Gastrocnemius medialis (tissue), 4 donors: ENCODE measurements at regions not wholly inside any gene's neighbourhood (a gene's known extent, or its start where the extent isn't known, plus 50 kb on each side); places are given as distances from the start of the nearest gene placed in this dataset.

Source experiments
- POLR2A ChIP-seq, 2 donors: fragments of 450-650 bp; IDR thresholded peaks; one replicate each; pipeline ENCODE4 v1.6.1; 2017; ENCODE audit warnings: antibody characterized with exemption in 2 of 2, mild to moderate bottlenecking in 2 of 2, moderate library complexity in 2 of 2
- TF ChIP-seq, protein P1 (sequence below), 5 experiments: fragments of 450-650 bp in 3 of 5; fragments of 200-600 bp in 2 of 5; sonication (generic) in 2 of 5; IDR thresholded peaks in 4 of 5; conservative IDR thresholded peaks in 1 of 5; 1 replicate in 4 of 5; 2 replicates in 1 of 5; pipeline ENCODE4 v1.5.1; 2016 to 2019; ENCODE audit warnings: antibody characterized with exemption in 5 of 5, mild to moderate bottlenecking in 3 of 5, moderate library complexity in 3 of 5

DNA sequence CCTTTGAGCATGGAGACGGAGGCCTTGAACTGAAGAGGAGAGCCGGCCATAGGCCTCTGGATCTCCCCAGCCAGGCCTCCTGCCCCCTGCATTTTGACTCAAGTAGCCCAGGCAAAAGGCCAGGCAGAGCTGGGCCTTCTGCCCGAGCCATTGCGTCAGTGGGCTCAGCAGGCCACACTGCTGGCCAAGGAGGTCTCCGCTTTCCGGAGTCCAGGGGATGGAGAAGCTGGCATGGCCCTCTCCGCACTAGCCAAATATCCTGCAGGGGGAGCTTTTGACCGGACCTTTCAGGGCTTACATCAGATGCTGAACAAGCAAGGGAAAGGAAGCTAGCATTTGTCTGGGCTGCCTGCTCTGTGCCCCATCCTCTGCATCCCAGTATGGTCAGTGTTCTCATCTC is 386.8 kb downstream of the TRIM36 start:
- TF ChIP-seq, protein P1, sequence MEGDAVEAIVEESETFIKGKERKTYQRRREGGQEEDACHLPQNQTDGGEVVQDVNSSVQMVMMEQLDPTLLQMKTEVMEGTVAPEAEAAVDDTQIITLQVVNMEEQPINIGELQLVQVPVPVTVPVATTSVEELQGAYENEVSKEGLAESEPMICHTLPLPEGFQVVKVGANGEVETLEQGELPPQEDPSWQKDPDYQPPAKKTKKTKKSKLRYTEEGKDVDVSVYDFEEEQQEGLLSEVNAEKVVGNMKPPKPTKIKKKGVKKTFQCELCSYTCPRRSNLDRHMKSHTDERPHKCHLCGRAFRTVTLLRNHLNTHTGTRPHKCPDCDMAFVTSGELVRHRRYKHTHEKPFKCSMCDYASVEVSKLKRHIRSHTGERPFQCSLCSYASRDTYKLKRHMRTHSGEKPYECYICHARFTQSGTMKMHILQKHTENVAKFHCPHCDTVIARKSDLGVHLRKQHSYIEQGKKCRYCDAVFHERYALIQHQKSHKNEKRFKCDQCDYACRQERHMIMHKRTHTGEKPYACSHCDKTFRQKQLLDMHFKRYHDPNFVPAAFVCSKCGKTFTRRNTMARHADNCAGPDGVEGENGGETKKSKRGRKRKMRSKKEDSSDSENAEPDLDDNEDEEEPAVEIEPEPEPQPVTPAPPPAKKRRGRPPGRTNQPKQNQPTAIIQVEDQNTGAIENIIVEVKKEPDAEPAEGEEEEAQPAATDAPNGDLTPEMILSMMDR (IDR thresholded peaks at IDR 0.05 in 4 of 5, conservative IDR thresholded peaks at IDR 0.05 in 1 of 5): no peak
- TF ChIP-seq POLR2A (IDR thresholded peaks at IDR 0.05): no peak
